Tibial nerve (tissue), 4 donors: ENCODE measurements at regions not wholly inside any gene's neighbourhood (a gene's known extent, or its start where the extent isn't known, plus 50 kb on each side); places are given as distances from the start of the nearest gene placed in this dataset.

Source experiments
- DNase-seq, 2 donors: peaks; one replicate each; pipeline ENCODE4 v3.0.0-alpha.2; 2019; ENCODE audit warnings: low spot score in 2 of 2
- H3K27ac ChIP-seq, 4 donors: fragments of 200-600 bp; sonication (generic) in 3 of 4; one replicate each; pipeline ENCODE4 v1.5.1; 2017 to 2019; ENCODE audit warnings: mild to moderate bottlenecking in 1 of 4
- H3K27me3 ChIP-seq, 2 donors: fragments of 200-600 bp; sonication (generic) in 1 of 2; one replicate each; pipeline versions ENCODE4 v1.5.1 to v1.6.0; 2017 to 2019
- H3K36me3 ChIP-seq, 3 donors: fragments of 200-600 bp; sonication (generic); one replicate each; pipeline ENCODE4 v1.5.1; 2018 to 2019
- H3K4me1 ChIP-seq, 4 donors: fragments of 200-600 bp; sonication (generic) in 3 of 4; one replicate each; pipeline ENCODE4 v1.5.1; 2017 to 2019
- H3K4me3 ChIP-seq, 4 donors: fragments of 200-600 bp; sonication (generic) in 3 of 4; one replicate each; pipeline ENCODE4 v1.5.1; 2017 to 2019; ENCODE audit warnings: mild to moderate bottlenecking in 1 of 4, moderate library complexity in 1 of 4
- H3K9me3 ChIP-seq, 4 donors: fragments of 200-600 bp; sonication (generic) in 3 of 4; one replicate each; pipeline ENCODE4 v1.5.1; 2017 to 2019
- CTCF ChIP-seq, 5 experiments: fragments of 200-600 bp in 3 of 5; fragments of 450-650 bp in 2 of 5; sonication (generic) in 3 of 5; IDR thresholded peaks; one replicate each; pipeline ENCODE4 v1.5.1; 2016 to 2019; ENCODE audit warnings: antibody characterized with exemption in 5 of 5, mild to moderate bottlenecking in 3 of 5, moderate library complexity in 2 of 5
- EP300 ChIP-seq, 2 donors: sonication (generic); formaldehyde crosslinking; IDR thresholded peaks; one replicate each; pipeline ENCODE4 v1.6.1; 2017; ENCODE audit warnings: antibody characterized with exemption in 2 of 2, mild to moderate bottlenecking in 1 of 2
- POLR2A ChIP-seq, 2 donors: fragments of 450-650 bp; IDR thresholded peaks; one replicate each; pipeline ENCODE4 v1.6.1; 2017; ENCODE audit warnings: antibody characterized with exemption in 2 of 2, mild to moderate bottlenecking in 2 of 2, moderate library complexity in 2 of 2
- WGBS, 2 donors: methylation state at CpG; one replicate each; pipeline ENCODE4 v1.1.5; 2018; 5-methylcytosine and 5-hydroxymethylcytosine counted together

GRCh38 chr7:40918701-40919271 lies 784.0 kb downstream of the SUGCT start:
- peak overlapping the region in 1 of 4 donors; percentile 7 for H3K27ac ChIP-seq
- 92 to 96% methylated on average over 2 of the region's 2 CpGs for WGBS, 2 donors
- no peaks in the 10 kb centered on the region for H3K27me3 ChIP-seq
- no peaks in the 10 kb centered on the region for H3K4me1 ChIP-seq
- no peak for TF ChIP-seq EP300 (IDR thresholded peaks at IDR 0.05)
- no peak for TF ChIP-seq POLR2A (IDR thresholded peaks at IDR 0.05)
- no peak for TF ChIP-seq CTCF (IDR thresholded peaks at IDR 0.05)
- no peak for DNase-seq
- H3K4me3 ChIP-seq = no peak overlapping the region
- H3K36me3 ChIP-seq = no peaks in the 10 kb centered on the region
- peaks cover 0 to 1% (median 0%) of the 10 kb centered on the region in 4 donors for H3K9me3 ChIP-seq

- no peaks in the 10 kb centered on the region for H3K36me3 ChIP-seq
- 62 to 63% methylated on average over 2 of the region's 2 CpGs for WGBS, 2 donors
- H3K27me3 ChIP-seq = no peaks in the 10 kb centered on the region
- H3K27ac ChIP-seq = no peak overlapping the region
- no peaks in the 10 kb centered on the region for H3K4me1 ChIP-seq
- no peaks in the 10 kb centered on the region for H3K9me3 ChIP-seq
- no peak for TF ChIP-seq EP300 (IDR thresholded peaks at IDR 0.05)
- TF ChIP-seq CTCF (IDR thresholded peaks at IDR 0.05) = no peak
- TF ChIP-seq POLR2A (IDR thresholded peaks at IDR 0.05) = no peak
- H3K4me3 ChIP-seq = no peak overlapping the region
- DNase-seq = no peak
These were observed 782.0 kb downstream of the SUGCT start for GRCh38 chr7:40916813-40917212.

GRCh38 chr7:40915071-40915470 lies 780.3 kb downstream of the SUGCT start:
- Histone ChIP-seq H3K4me1 (no peaks in the 10 kb centered on the region), H3K27me3 (no peaks in the 10 kb centered on the region), H3K36me3 (no peaks in the 10 kb centered on the region), H3K4me3 (no peak overlapping the region), H3K27ac (no peak overlapping the region), H3K9me3 (no peaks in the 10 kb centered on the region)
- no peak for DNase-seq
- WGBS, 2 donors = 82 to 88% methylated on average over 5 of the region's 5 CpGs
- TF ChIP-seq POLR2A (IDR thresholded peaks at IDR 0.05) (no peak), EP300 (IDR thresholded peaks at IDR 0.05) (no peak), CTCF (IDR thresholded peaks at IDR 0.05) (no peak)
